H1 (cell line): ENCODE measurements at regions not wholly inside any gene's neighbourhood (a gene's known extent, or its start where the extent isn't known, plus 50 kb on each side); places are given as distances from the start of the nearest gene placed in this dataset.

Experiments
- CHD7 ChIP-seq: fragments of 300-600 bp; sonication (generic); IDR thresholded peaks from 2 replicates; pipeline ENCODE4 v1.7.1; 2012; ENCODE audit warnings: low read length, moderate library complexity, mild to moderate bottlenecking, inconsistent platforms; ENCODE audit not compliant: insufficient replicate concordance
- CTBP2 ChIP-seq: IDR thresholded peaks from 2 replicates; pipeline ENCODE4 v1.7.0; 2011; ENCODE audit warnings: borderline replicate concordance, mild to moderate bottlenecking, moderate library complexity, mixed read lengths, low read length; ENCODE audit not compliant: insufficient read depth, insufficient read length
- EZH2 ChIP-seq: fragments of 200-600 bp; sonication (generic); IDR thresholded peaks from 2 replicates; pipeline ENCODE4 v1.7.1; 2012; ENCODE audit warnings: low read depth, mild to moderate bottlenecking, moderate library complexity, low read length, inconsistent platforms; ENCODE audit not compliant: severe bottlenecking
- JUND ChIP-seq: IDR thresholded peaks from 2 replicates; pipeline ENCODE4 v1.6.1; 2011; ENCODE audit warnings: mild to moderate bottlenecking, improper control_type of control experiment, low read length
- KDM4A ChIP-seq: IDR thresholded peaks from one replicate; pipeline ENCODE4 v1.7.1; 2012; ENCODE audit warnings: low read depth, mild to moderate bottlenecking, moderate library complexity, low read length, inconsistent platforms; ENCODE audit not compliant: severe bottlenecking
- POLR2A ChIP-seq, 2 experiments: IDR thresholded peaks; 1 replicate in 1 of 2; 2 replicates in 1 of 2; pipeline ENCODE4 v1.6.1; 2011; ENCODE audit warnings: low read depth in 2 of 2, low read length in 2 of 2, mild to moderate bottlenecking in 2 of 2; ENCODE audit errors: control extremely low read depth in 1 of 2
- TAF1 ChIP-seq: IDR thresholded peaks from 2 replicates; pipeline ENCODE4 v1.6.1; 2011; ENCODE audit warnings: mild to moderate bottlenecking, low read depth, low read length
- TCF12 ChIP-seq: IDR thresholded peaks from 2 replicates; pipeline ENCODE4 v1.6.1; 2011; ENCODE audit warnings: low read depth, mild to moderate bottlenecking, low read length

- TF ChIP-seq CHD7 (no peak), TCF12 (no peak), CTBP2 (no peak), POLR2A (IDR thresholded peaks at IDR 0.05; ENCODE audit: control extremely low read depth in 1 of 2, low read depth in 2 of 2, low read length in 2 of 2) (no peak), TAF1 (no peak), KDM4A (no peak), EZH2 (no peak), JUND (no peak)
Measured at GRCh38 chr21:27674041-27674615, 707.2 kb upstream of the ADAMTS5 start (continued).
